ENCODE measurements at regions not wholly inside any gene's neighbourhood (a gene's known extent, or its start where the extent isn't known, plus 50 kb on each side); places are given as distances from the start of the nearest gene placed in this dataset.
A peak's percentile ranks its signal among the peaks of the same experiment; 100 is the strongest.

- Histone ChIP-seq H3K4me1 (ENCODE audit: control insufficient read depth, insufficient read depth, low read length) (no peaks in the 10 kb centered on the region), H3K27ac (ENCODE audit: extremely low read depth, low read depth, low read length) (no peak overlapping the region), H3K9me3 (ENCODE audit: control insufficient read depth, insufficient read depth, low read depth, low read length) (no peaks in the 10 kb centered on the region), H3K36me3 (ENCODE audit: control insufficient read depth in 2 of 2, insufficient read depth in 1 of 2, low read length in 2 of 2) (no peaks in the 10 kb centered on the region), H3K4me3 (ENCODE audit: low read depth, low read length) (no peak overlapping the region)
- POLR2A ChIA-PET, result no interaction called here
- CTCF ChIA-PET, result no interaction called here
- TF ChIP-seq ZNF510 (tag by site-specific recombination; IDR thresholded peaks at IDR 0.05; ENCODE audit: insufficient replicate concordance) (no peak), REST (tag by site-specific recombination; IDR thresholded peaks at IDR 0.05) (peak; percentile 70), ZNF548 (tag by site-specific recombination; IDR thresholded peaks at IDR 0.05) (no peak)
Observed at GRCh38 chr13:94952787-94953186, 240.4 kb upstream of the SOX21 start.

- no peak for TF ChIP-seq ZNF670 (tag by site-specific recombination; IDR thresholded peaks at IDR 0.05; ENCODE audit: low read depth)
- TF ChIP-seq ATF2 (tag by site-specific recombination; IDR thresholded peaks at IDR 0.05; ENCODE audit: low read depth), result no peak
- no peak for TF ChIP-seq ZFP41 (tag by site-specific recombination; IDR thresholded peaks at IDR 0.05; ENCODE audit: borderline replicate concordance)
- no peak for TF ChIP-seq ZNF692 (tag by site-specific recombination; IDR thresholded peaks at IDR 0.05)
- TF ChIP-seq GLIS1 (tag by site-specific recombination; IDR thresholded peaks at IDR 0.05), result no peak
- no peak for TF ChIP-seq ZNF610 (tag by site-specific recombination; IDR thresholded peaks at IDR 0.05; ENCODE audit: borderline replicate concordance)
- Histone ChIP-seq H3K36me3 (ENCODE audit: control insufficient read depth in 2 of 2, insufficient read depth in 1 of 2, low read length in 2 of 2) (no peaks in the 10 kb centered on the region), H3K27ac (ENCODE audit: extremely low read depth, low read depth, low read length) (no peak overlapping the region), H3K9me3 (ENCODE audit: control insufficient read depth, insufficient read depth, low read depth, low read length) (no peaks in the 10 kb centered on the region), H3K4me1 (ENCODE audit: control insufficient read depth, insufficient read depth, low read length) (no peaks in the 10 kb centered on the region), H3K4me3 (ENCODE audit: low read depth, low read length) (no peak overlapping the region)
- POLR2A ChIA-PET, result no interaction called here
- CTCF ChIA-PET, result no interaction called here
Observed at GRCh38 chr13:94950303-94950702, 238.0 kb upstream of the SOX21 start.

GRCh38 chr13:94947965-94948371 lies 235.6 kb upstream of the SOX21 start:
- Histone ChIP-seq H3K9me3 (ENCODE audit: control insufficient read depth, insufficient read depth, low read depth, low read length) (no peaks in the 10 kb centered on the region), H3K4me1 (ENCODE audit: control insufficient read depth, insufficient read depth, low read length) (no peaks in the 10 kb centered on the region), H3K27ac (ENCODE audit: extremely low read depth, low read depth, low read length) (no peak overlapping the region), H3K36me3 (ENCODE audit: control insufficient read depth in 2 of 2, insufficient read depth in 1 of 2, low read length in 2 of 2) (no peaks in the 10 kb centered on the region), H3K4me3 (ENCODE audit: low read depth, low read length) (no peak overlapping the region)
- CTCF ChIA-PET, result no interaction called here
- POLR2A ChIA-PET, result no interaction called here
- no peak for TF ChIP-seq ZNF514 (tag by site-specific recombination; IDR thresholded peaks at IDR 0.05)
- no peak for TF ChIP-seq GLI2 (tag by site-specific recombination; IDR thresholded peaks at IDR 0.05; ENCODE audit: borderline replicate concordance, low read depth)
- TF ChIP-seq ZNF548 (tag by site-specific recombination; IDR thresholded peaks at IDR 0.05), result no peak
- TF ChIP-seq ZNF366 (tag by site-specific recombination; conservative IDR thresholded peaks at IDR 0.05), result no peak
- no peak for TF ChIP-seq ZBTB11 (tag by site-specific recombination; conservative IDR thresholded peaks at IDR 0.05; ENCODE audit: low read depth)
- no peak for TF ChIP-seq EGR2 (tag by site-specific recombination; IDR thresholded peaks at IDR 0.05; ENCODE audit: low read depth)
- no peak for TF ChIP-seq ZNF658 (tag by site-specific recombination; IDR thresholded peaks at IDR 0.05)
- TF ChIP-seq ZNF585B (tag by site-specific recombination; IDR thresholded peaks at IDR 0.05), result no peak
- no peak for TF ChIP-seq ZFP41 (tag by site-specific recombination; IDR thresholded peaks at IDR 0.05; ENCODE audit: borderline replicate concordance)
- TF ChIP-seq REST (tag by site-specific recombination; IDR thresholded peaks at IDR 0.05), result no peak
- TF ChIP-seq ZNF701 (tag by site-specific recombination; IDR thresholded peaks at IDR 0.05), result no peak
- no peak for TF ChIP-seq ZNF2 (tag by site-specific recombination; IDR thresholded peaks at IDR 0.05)

All from HEK293 (cell line).